ENCODE measurements at regions not wholly inside any gene's neighbourhood (a gene's known extent, or its start where the extent isn't known, plus 50 kb on each side); places are given as distances from the start of the nearest gene placed in this dataset.

DNA sequence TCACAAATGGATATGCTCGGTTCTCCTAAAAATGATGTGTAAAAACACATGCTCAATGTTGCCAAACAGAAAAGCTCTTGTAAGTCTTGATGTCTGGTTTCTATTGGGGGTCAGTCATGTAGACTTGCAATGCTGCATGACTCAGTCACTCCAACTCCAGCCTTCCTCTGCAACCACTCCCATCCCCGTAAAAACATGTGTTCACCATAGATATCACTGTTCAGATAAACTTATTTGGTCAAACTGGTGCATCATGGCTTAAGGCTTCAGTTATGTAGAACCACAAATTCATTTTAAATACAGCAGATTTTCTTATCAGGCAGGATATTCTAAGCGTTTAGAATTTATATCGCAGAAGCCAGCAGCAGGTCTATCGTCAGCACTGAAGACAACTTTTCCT, 298.4 kb upstream of the LUZP2 start:
- Mint-ChIP-seq H3K4me3 (ENCODE audit: unreplicated experiment) (no peak overlapping the region), H3K27ac (ENCODE audit: unreplicated experiment) (no peak overlapping the region), H3K4me1 (ENCODE audit: low read depth, unreplicated experiment) (no peaks in the 10 kb centered on the region), H3K9me3 (ENCODE audit: unreplicated experiment) (no peaks in the 10 kb centered on the region), H3K27me3 (ENCODE audit: insufficient read depth, unreplicated experiment) (no peaks in the 10 kb centered on the region), H3K36me3 (ENCODE audit: insufficient read depth, unreplicated experiment) (no peaks in the 10 kb centered on the region)
- Histone ChIP-seq H3K4me3 (ENCODE audit: low read depth, low read length) (no peak overlapping the region), H3K27me3 (replicated peaks; ENCODE audit: control insufficient read depth, insufficient read depth, low read length) (no peaks in the 10 kb centered on the region), H3K9me3 (no peaks in the 10 kb centered on the region), H3K4me1 (no peaks in the 10 kb centered on the region), H3K36me3 (ENCODE audit: control insufficient read depth, insufficient read depth, low read length) (no peaks in the 10 kb centered on the region)
- no peak for DNase-seq
- ChIA-PET POLR2A (no interaction called here), CTCF (no interaction called here)
- intact Hi-C loops (cut with micrococcal nuclease; ENCODE audit: unreplicated experiment) = no loop called here
- no TSS peak for BruUV-seq (replicated peaks)
- TF ChIP-seq, protein P1, sequence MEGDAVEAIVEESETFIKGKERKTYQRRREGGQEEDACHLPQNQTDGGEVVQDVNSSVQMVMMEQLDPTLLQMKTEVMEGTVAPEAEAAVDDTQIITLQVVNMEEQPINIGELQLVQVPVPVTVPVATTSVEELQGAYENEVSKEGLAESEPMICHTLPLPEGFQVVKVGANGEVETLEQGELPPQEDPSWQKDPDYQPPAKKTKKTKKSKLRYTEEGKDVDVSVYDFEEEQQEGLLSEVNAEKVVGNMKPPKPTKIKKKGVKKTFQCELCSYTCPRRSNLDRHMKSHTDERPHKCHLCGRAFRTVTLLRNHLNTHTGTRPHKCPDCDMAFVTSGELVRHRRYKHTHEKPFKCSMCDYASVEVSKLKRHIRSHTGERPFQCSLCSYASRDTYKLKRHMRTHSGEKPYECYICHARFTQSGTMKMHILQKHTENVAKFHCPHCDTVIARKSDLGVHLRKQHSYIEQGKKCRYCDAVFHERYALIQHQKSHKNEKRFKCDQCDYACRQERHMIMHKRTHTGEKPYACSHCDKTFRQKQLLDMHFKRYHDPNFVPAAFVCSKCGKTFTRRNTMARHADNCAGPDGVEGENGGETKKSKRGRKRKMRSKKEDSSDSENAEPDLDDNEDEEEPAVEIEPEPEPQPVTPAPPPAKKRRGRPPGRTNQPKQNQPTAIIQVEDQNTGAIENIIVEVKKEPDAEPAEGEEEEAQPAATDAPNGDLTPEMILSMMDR (IDR thresholded peaks at IDR 0.05; ENCODE audit: insufficient read depth in 1 of 2, low read depth in 1 of 2, low read length in 1 of 2, severe bottlenecking in 1 of 2, unreplicated experiment in 1 of 2) = no peak

DNA sequence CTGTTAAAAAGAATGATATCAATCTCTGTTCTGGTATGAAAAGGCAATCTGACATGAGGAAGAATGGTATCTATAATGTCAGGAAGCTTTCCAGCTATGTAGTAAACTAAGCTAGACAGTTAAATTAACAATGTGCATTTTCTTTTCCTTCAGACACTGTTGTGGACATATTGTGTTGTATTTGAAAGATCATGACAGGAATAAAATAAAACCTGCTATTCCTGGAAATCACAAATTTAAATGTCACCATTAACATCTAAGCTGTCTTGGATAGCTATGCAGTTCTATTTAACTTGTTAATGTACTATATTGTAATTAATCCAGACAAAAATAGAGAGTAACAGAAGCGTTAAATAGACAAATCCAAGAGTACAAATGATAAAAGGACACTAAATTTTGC, 297.4 kb upstream of the LUZP2 start:
- H3K36me3 ChIP-seq (ENCODE audit: control insufficient read depth, insufficient read depth, low read length) = no peaks in the 10 kb centered on the region
- H3K9me3 Mint-ChIP-seq (ENCODE audit: unreplicated experiment) = no peaks in the 10 kb centered on the region
- no peaks in the 10 kb centered on the region for H3K4me1 Mint-ChIP-seq (ENCODE audit: low read depth, unreplicated experiment)
- POLR2A ChIA-PET = no interaction called here
- no peaks in the 10 kb centered on the region for H3K9me3 ChIP-seq
- H3K27me3 Mint-ChIP-seq (ENCODE audit: insufficient read depth, unreplicated experiment) = no peaks in the 10 kb centered on the region
- DNase-seq = no peak
- no peaks in the 10 kb centered on the region for H3K27me3 ChIP-seq (replicated peaks; ENCODE audit: control insufficient read depth, insufficient read depth, low read length)
- TF ChIP-seq, protein P1 (IDR thresholded peaks at IDR 0.05; ENCODE audit: insufficient read depth in 1 of 2, low read depth in 1 of 2, low read length in 1 of 2, severe bottlenecking in 1 of 2, unreplicated experiment in 1 of 2) = no peak
- no TSS peak for BruUV-seq (replicated peaks)
- no peak overlapping the region for H3K4me3 ChIP-seq (ENCODE audit: low read depth, low read length)
- CTCF ChIA-PET = no interaction called here
- H3K4me1 ChIP-seq = no peaks in the 10 kb centered on the region
- H3K36me3 Mint-ChIP-seq (ENCODE audit: insufficient read depth, unreplicated experiment) = no peaks in the 10 kb centered on the region
- no peak overlapping the region for H3K4me3 Mint-ChIP-seq (ENCODE audit: unreplicated experiment)
- no peak overlapping the region for H3K27ac Mint-ChIP-seq (ENCODE audit: unreplicated experiment)
- intact Hi-C loops (cut with micrococcal nuclease; ENCODE audit: unreplicated experiment) = no loop called here

DNA sequence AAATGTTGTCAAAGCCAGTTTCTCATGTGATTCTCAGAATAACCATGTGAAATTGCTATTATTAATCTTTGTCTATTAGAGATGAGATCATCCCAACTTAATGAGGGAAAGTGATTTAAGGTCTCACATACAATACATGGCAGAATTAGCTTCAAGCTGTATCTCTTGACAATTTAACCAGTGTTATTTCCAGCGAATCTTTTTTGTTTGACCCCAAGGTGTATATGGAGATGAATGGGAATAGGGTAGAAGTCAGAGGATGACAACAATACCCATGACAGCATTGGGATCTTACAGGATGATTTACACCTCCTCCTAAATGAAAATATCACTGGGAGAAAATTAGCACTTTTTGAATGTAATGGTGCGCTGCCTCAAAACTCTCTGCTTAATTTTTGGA, 290.8 kb upstream of the LUZP2 start:
- H3K4me1 Mint-ChIP-seq (ENCODE audit: low read depth, unreplicated experiment) = no peaks in the 10 kb centered on the region
- ChIA-PET POLR2A (no interaction called here), CTCF (no interaction called here)
- Histone ChIP-seq H3K4me1 (no peaks in the 10 kb centered on the region), H3K4me3 (ENCODE audit: low read depth, low read length) (no peak overlapping the region), H3K27me3 (replicated peaks; ENCODE audit: control insufficient read depth, insufficient read depth, low read length) (no peaks in the 10 kb centered on the region), H3K9me3 (no peaks in the 10 kb centered on the region), H3K36me3 (ENCODE audit: control insufficient read depth, insufficient read depth, low read length) (no peaks in the 10 kb centered on the region)
- no peak for DNase-seq
- TF ChIP-seq, protein P1 (IDR thresholded peaks at IDR 0.05; ENCODE audit: insufficient read depth in 1 of 2, low read depth in 1 of 2, low read length in 1 of 2, severe bottlenecking in 1 of 2, unreplicated experiment in 1 of 2) = no peak
- intact Hi-C loops (cut with micrococcal nuclease; ENCODE audit: unreplicated experiment) = no loop called here
- H3K4me3 Mint-ChIP-seq (ENCODE audit: unreplicated experiment) = no peak overlapping the region
- no peaks in the 10 kb centered on the region for H3K9me3 Mint-ChIP-seq (ENCODE audit: unreplicated experiment)
- H3K27ac Mint-ChIP-seq (ENCODE audit: unreplicated experiment) = no peak overlapping the region
- no TSS peak for BruUV-seq (replicated peaks)
- no peaks in the 10 kb centered on the region for H3K36me3 Mint-ChIP-seq (ENCODE audit: insufficient read depth, unreplicated experiment)
- H3K27me3 Mint-ChIP-seq (ENCODE audit: insufficient read depth, unreplicated experiment) = no peaks in the 10 kb centered on the region
